HS-5 (cell line): ENCODE measurements at regions not wholly inside any gene's neighbourhood (a gene's known extent, or its start where the extent isn't known, plus 50 kb on each side); places are given as distances from the start of the nearest gene placed in this dataset.

Experiments
- DNase-seq: peaks from one replicate; pipeline ENCODE4 v3.0.0-alpha.2; 2012; ENCODE audit warnings: low read depth

DNA sequence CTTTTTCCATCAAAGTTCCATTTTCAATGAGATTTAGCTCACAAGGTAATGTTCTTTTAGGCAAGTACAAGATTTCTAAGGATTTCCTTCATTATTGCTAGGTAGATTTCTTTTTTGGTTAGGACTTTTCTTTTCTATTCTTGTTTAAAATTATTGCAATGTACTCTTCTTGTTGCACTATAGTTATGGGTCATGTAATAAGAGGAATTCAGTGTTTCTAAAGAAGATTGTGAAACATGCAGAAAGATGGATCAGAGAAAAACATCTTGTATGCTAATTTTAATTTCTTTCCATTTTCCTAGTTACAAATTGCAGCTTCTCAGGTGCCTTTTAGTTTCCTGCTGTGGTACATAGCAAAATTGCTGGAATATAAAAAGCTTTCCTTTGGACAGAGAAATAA, 56.1 kb downstream of the BTG1 start:
- no peak for DNase-seq

DNA sequence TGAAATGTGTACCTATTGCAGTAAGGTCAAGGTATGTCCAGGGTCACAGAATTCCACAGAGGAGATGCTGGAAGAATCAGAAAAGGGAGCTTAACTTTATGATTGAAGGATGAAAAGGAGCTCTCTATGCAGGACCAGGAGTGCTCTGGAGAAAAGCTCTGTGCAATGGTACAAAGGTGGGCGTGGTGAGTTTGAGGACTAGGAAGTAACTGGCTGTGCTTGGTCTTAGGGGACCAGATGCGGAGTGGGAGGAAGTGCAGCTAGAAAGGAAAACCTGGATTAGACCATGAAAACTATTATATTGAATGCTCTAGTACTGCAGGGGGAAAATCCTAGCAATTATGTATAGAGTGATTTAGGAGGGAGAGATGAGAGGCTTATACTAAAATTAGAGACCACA, 56.8 kb downstream of the BTG1 start:
- no peak for DNase-seq

- no peak for DNase-seq
These were observed 60.0 kb downstream of the BTG1 start for GRCh38 chr12:92085736-92086040.

DNA sequence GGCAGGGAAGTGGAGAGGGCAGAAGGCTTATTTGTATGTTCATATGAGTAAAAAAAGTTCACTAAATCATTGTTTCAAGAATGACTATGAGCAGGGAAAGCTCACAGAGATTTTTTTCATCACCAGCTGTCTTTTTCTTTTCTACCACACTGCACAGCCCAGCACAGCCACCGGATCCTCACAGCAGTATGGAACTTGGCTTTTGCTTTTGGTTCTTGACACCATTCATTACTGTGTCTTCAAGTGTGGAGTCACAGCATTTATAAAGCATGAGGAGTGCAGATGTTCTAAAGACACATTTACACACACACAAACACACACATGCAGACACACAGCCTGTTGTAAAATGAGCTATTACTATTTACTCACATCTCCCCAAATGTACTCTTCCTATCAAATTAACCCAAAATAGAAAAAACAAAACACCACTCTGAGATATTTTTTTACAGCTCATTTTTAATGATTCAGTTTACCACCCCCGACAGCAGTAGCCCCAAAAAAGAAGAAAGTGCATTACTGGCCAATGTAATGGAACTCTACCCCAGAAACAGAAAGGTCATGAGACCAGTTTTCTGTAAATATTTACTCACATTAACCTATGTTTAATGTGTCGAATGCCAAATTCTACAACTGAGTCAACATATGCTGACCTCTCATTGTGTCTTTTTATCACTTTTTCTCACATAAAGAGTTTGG, 60.5 kb downstream of the BTG1 start:
- no peak for DNase-seq

DNA sequence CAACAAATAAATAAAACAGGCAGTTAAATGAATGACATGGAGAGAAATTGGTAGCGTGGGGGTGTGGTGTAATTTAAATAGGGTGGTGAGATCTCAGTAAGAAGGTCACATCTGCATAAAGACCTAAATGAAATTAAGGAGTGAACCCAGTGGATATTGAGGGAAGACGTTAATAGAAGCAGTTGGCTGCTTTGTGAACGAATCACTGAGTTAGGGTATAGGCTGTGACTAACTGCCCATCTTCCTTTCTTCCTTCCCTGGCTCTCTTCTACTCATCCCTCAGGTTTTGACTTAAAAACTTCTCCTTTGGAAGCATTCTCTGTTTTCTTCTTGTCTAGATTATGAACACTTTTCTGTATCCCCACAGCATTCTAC, 64.7 kb downstream of the BTG1 start:
- DNase-seq, result peak; percentile 41

- DNase-seq, result no peak
These were observed 66.6 kb downstream of the BTG1 start for GRCh38 chr12:92079054-92079385.

DNA sequence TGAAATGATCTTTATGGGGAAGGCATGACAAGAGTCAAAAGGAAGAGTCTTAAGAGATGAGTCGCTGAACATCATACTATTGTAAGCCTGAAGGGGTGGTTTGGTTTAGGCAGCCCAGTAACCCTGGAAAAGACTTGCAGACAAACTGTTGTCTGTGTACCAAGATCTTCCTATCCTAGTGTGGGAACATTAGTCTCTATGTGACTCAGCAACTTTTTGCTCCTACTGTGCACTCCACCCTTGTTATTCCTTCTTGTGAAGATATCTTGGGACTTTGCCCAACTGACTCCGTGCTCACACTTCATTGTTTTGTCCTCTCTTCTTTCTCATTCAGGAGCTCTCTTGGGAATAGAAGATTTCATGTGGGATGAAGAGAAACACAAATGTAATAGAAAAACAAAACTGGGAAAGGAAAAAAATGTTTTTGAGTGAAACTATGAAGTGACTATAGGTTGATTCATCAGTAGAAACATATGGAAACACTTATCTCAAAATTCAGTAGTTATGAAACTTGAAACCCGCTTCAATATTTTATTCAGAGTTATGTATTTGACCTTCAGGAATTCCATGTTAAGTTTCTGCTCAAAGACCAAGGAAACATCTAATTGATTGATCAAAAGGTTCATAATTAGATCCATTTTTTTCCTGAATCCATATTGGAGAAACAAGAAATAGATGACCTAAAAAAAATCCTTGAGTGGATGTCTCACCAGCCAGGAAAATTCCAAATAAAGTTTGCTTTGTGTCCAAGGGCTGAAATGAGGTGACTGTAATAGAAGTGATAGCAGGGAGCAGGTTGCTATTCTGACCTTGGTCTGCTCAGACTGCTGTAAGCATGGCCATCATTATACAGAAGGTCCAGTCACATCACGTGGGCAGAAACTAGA, 67.2 kb downstream of the BTG1 start:
- DNase-seq, result peak; percentile 98

- no peak for DNase-seq
These were observed 68.1 kb downstream of the BTG1 start for GRCh38 chr12:92077530-92077929.

- DNase-seq, result no peak
These were observed 69.5 kb downstream of the BTG1 start for GRCh38 chr12:92076101-92076500.

- peak; percentile 47 for DNase-seq
These were observed 70.2 kb downstream of the BTG1 start for GRCh38 chr12:92075425-92075914.

- DNase-seq, result no peak
These were observed 70.8 kb downstream of the BTG1 start for GRCh38 chr12:92074889-92075288.

DNA sequence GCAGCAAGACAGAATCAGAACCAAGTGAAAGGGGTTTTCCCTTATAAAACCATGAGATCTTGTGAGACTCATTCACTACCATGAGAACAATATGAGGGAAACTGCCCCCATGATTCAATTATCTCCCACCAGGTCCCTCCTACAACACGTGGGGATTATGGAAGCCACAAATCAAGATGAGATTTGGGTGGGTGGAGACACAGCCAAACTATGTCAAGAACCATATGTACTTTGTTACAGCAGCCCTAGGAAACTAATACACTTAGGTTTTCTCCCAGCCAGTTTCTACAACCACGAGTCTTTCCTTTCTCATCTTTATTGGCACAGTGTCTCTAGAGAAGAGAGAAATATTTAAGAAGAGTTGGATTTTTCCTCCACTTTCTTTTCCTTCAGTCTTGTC, 72.6 kb downstream of the BTG1 start:
- no peak for DNase-seq

DNA sequence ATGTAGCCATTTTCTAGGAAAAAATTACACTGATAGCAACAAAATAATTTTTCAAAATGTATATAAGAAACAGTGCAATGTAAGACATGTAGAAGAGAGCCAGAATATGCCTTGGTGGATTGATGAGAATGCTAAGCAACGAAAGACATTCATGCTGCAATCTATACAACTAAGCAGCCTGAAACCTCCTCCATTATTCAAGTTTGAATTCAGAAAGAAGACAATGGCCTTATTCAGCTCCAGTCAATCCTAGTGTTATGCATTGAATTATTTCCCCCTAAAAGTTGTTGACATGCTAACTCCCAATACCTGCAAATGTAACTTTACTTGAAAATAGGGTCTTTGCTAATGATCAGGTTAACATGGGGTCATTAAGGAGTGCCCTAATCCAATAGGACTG, 73.5 kb downstream of the BTG1 start:
- no peak for DNase-seq

DNA sequence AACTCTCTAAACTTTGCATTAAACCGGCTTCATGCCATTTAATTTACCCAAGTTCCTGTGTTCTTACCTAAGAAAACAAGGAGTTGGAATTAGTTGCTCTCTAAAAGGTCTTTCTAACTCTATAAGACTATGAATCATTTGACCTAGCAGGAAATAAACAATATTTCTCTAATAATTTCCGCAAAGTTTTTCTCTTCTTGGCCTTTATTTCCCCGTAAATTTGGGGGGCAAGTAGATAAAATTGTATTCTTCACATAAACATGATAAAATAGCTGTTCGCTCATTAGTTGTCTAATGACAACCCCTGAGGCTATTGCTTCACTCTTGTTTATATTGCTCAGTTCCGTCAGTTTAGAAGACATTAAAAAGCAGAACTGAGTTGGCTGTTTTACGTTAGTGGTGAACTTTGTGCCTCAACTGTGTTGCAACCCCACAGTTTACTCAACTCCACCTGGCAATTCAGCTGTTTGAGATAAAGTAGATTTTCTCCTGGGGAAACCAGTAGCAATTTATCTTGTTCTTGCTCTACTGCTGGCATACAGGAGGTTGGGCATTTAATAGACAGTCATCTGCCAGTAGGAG, 74.7 kb downstream of the BTG1 start:
- DNase-seq, result no peak

GRCh38 chr12:92070054-92070863, 75.4 kb downstream of the BTG1 start:
- no peak for DNase-seq

DNA sequence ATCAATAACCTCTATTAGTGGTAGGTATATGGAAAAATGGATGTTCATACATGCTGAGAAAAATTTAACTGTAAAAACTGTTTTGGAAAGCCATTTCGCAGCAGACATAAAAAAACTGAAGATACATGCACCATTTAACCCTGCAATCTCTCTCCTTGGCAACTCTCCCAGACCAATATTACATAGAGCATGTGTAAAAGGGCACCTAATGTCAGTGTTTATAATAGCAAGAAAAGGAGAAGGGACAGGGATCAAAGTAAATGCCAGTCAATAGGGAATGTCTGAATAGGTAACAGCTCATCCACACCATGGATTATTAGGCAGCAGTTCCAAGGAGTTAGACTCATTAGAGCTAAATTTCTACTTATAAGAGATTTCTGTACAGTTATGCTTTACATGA, 77.2 kb downstream of the BTG1 start:
- DNase-seq, result no peak

DNA sequence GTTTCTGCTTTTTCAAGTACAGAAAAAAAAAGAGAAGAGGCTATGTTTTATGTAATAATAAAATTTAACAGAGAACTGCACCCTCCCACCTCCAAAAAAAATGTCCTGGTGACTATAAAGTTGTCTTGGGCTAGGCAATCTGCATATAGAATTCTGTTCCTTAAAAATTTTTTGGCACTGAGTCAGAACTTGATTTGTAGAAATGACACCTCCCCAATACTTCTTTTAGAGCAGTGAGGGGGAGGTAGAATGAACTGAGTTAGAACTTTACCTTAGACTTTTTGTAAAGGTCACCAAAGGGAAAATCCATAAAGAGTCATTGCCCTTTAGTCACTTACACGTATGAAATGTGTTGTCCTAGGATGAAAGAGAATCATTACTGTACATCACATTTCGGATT, 80.0 kb downstream of the BTG1 start:
- no peak for DNase-seq

DNA sequence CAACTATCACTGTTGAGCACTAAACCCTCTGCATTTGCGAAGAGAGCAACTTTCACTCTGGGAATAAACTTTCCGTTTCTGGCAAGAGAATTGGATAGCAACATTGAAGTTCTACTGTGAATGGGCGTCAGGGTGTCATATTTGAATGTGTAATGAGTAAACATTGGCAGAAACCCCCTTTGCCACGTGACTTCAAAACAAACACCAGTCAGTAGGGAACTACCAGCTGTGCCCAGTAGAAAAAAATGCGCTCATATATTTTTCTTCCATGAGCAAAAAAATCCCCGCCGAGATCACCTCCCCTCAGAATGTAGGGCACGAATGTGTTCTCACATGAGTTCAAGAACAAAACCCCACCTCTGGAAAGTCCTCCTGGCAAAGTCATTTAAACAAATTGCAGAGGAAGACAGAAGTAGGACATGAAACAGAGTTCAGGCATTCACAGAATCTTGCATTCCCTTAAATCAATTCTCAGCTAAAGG, 80.6 kb downstream of the BTG1 start:
- no peak for DNase-seq

DNA sequence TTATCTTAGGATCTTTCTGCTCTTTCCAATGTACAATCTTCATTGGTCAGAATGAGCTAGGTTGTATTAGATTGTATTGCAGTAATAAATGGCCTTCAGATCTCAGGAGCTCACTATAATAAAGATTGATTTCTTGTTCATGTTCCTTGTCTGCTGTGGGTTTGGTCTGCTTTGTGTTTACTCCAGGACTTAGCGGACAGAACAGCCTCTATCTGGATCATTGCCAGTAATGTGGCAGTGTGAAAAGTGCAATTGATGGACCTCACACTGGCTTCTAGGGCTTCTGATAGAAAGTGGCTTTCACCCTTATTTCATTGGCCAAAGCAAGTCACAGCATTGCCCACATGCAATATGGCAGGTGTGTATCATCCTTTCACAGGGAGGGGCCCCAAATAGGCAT, 81.2 kb downstream of the BTG1 start:
- DNase-seq, result no peak

DNA sequence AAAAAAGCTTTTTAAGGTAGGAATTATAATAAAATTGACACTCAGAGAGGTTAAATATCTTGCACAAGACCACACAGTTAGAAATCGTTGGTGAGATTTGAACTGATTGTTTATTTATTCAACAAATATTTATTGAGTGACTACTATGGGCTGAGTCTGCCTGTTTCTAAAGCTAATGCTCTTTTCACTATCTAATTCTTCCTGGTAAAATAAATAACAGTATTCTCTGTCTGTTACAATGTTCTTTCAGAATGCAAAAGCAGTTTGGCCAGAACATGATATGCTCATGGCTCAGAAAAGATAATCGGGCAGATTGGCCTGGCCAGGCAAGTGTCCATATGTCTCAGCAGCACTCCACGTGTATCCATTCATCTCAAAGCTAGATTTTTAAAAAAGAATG, 82.0 kb downstream of the BTG1 start:
- no peak for DNase-seq

- no peak for DNase-seq
These were observed 82.8 kb downstream of the BTG1 start for GRCh38 chr12:92062539-92063493.
